H9 (cell line): ENCODE measurements at regions not wholly inside any gene's neighbourhood (a gene's known extent, or its start where the extent isn't known, plus 50 kb on each side); places are given as distances from the start of the nearest gene placed in this dataset.

Experiments used
- DNase-seq: peaks from one replicate; pipeline ENCODE4 v3.0.0-alpha.2; 2017
- H2AFZ ChIP-seq: one replicate; pipeline ENCODE4 v1.6.1; 2013; ENCODE audit warnings: mild to moderate bottlenecking, low read length, control low read depth, moderate library complexity
- H2AK5ac ChIP-seq: 2 replicates; pipeline ENCODE4 v1.6.1; 2013; ENCODE audit warnings: low read length, control low read depth, mixed read lengths; ENCODE audit not compliant: insufficient read length
- H2BK120ac ChIP-seq: one replicate; pipeline ENCODE4 v1.6.1; 2013; ENCODE audit warnings: low read depth, mild to moderate bottlenecking, low read length, control low read depth, inconsistent platforms; ENCODE audit not compliant: poor library complexity, severe bottlenecking
- H2BK12ac ChIP-seq: 2 replicates; pipeline ENCODE4 v1.6.1; 2013; ENCODE audit warnings: low read length, control low read depth, mixed read lengths, low read depth; ENCODE audit not compliant: insufficient read length
- H2BK15ac ChIP-seq: 2 replicates; pipeline ENCODE4 v1.6.1; 2013; ENCODE audit warnings: low read depth, low read length, control low read depth
- H2BK20ac ChIP-seq: one replicate; pipeline ENCODE4 v1.6.1; 2013; ENCODE audit warnings: low read depth, mild to moderate bottlenecking, low read length, control low read depth, inconsistent platforms; ENCODE audit not compliant: poor library complexity, severe bottlenecking
- H2BK5ac ChIP-seq: 2 replicates; pipeline ENCODE4 v1.6.1; 2013; ENCODE audit warnings: low read length, control low read depth, mixed read lengths; ENCODE audit not compliant: insufficient read length
- H3K14ac ChIP-seq: 2 replicates; pipeline ENCODE4 v1.6.1; 2013; ENCODE audit warnings: low read length, control low read depth; ENCODE audit not compliant: insufficient read depth
- H3K18ac ChIP-seq: 2 replicates; pipeline ENCODE4 v1.6.1; 2013; ENCODE audit warnings: low read depth, mild to moderate bottlenecking, mixed read lengths, low read length, control low read depth; ENCODE audit not compliant: insufficient read length
- H3K23ac ChIP-seq: 2 replicates; pipeline ENCODE4 v1.6.1; 2013; ENCODE audit warnings: low read length, control low read depth, mixed read lengths, low read depth; ENCODE audit not compliant: insufficient read length
- H3K23me2 ChIP-seq: 2 replicates; pipeline ENCODE4 v1.6.1; 2013; ENCODE audit warnings: low read depth, mild to moderate bottlenecking, mixed read lengths, low read length, control low read depth; ENCODE audit not compliant: insufficient read length, poor library complexity, severe bottlenecking
- H3K27ac ChIP-seq: 2 replicates; pipeline ENCODE4 v1.5.1; 2013; ENCODE audit warnings: low read length, control low read depth, mixed read lengths, low read depth; ENCODE audit not compliant: insufficient read length
- H3K27me3 ChIP-seq: 2 replicates; pipeline ENCODE4 v1.6.1; 2013; ENCODE audit warnings: low read length, control low read depth, inconsistent platforms; ENCODE audit not compliant: insufficient read depth
- H3K4ac ChIP-seq: 2 replicates; pipeline ENCODE4 v1.6.1; 2013; ENCODE audit warnings: low read depth, mild to moderate bottlenecking, control low read depth, inconsistent platforms, low read length, moderate library complexity
- H3K4me1 ChIP-seq: 2 replicates; pipeline ENCODE4 v1.6.1; 2013; ENCODE audit warnings: low read length, control low read depth, inconsistent platforms; ENCODE audit not compliant: insufficient read depth
- H3K4me2 ChIP-seq: 2 replicates; pipeline ENCODE4 v1.6.1; 2013; ENCODE audit warnings: low read length, control low read depth, mixed read lengths; ENCODE audit not compliant: insufficient read length, insufficient read depth
- H3K56ac ChIP-seq: 2 replicates; pipeline ENCODE4 v1.6.1; 2013; ENCODE audit warnings: low read depth, mild to moderate bottlenecking, mixed read lengths, low read length, control low read depth; ENCODE audit not compliant: insufficient read length
- H3K79me1 ChIP-seq: 2 replicates; pipeline ENCODE4 v1.6.1; 2013; ENCODE audit warnings: low read depth, mild to moderate bottlenecking, moderate library complexity, low read length, control low read depth, inconsistent platforms; ENCODE audit not compliant: insufficient read depth, poor library complexity, severe bottlenecking
- H3K79me2 ChIP-seq: 2 replicates; pipeline ENCODE4 v1.6.1; 2013; ENCODE audit warnings: low read length, control low read depth, inconsistent platforms; ENCODE audit not compliant: insufficient read depth
- H3K9ac ChIP-seq: 2 replicates; pipeline ENCODE4 v1.6.1; 2013; ENCODE audit warnings: low read length, control low read depth, mixed read lengths; ENCODE audit not compliant: insufficient read length; ENCODE audit errors: extremely low read depth
- H3K9me3 ChIP-seq: one replicate; pipeline ENCODE4 v1.6.1; 2013; ENCODE audit warnings: low read depth, low read length, inconsistent platforms; ENCODE audit not compliant: control insufficient read depth
- H3T11ph ChIP-seq: one replicate; pipeline ENCODE4 v1.6.1; 2013; ENCODE audit warnings: mild to moderate bottlenecking, low read length, control low read depth, inconsistent platforms
- H4K20me1 ChIP-seq: one replicate; pipeline ENCODE4 v1.6.1; 2013; ENCODE audit not compliant: control insufficient read depth, insufficient read length, insufficient read depth
- H4K5ac ChIP-seq: 2 replicates; pipeline ENCODE4 v1.6.1; 2013; ENCODE audit warnings: low read depth, mild to moderate bottlenecking, mixed read lengths, low read length, control low read depth; ENCODE audit not compliant: insufficient read length
- H4K8ac ChIP-seq: replicated peaks from 2 replicates; pipeline ENCODE4 v1.6.1; 2013; ENCODE audit warnings: low read length, control low read depth, mixed read lengths, low read depth; ENCODE audit not compliant: insufficient read length
- H4K91ac ChIP-seq: 2 replicates; pipeline ENCODE4 v1.6.1; 2013; ENCODE audit warnings: low read depth, mild to moderate bottlenecking, moderate library complexity, mixed read lengths, low read length, control low read depth; ENCODE audit not compliant: insufficient read length
- H3K27ac Mint-ChIP-seq, 3 experiments: 2 replicates in 2 of 3; 3 replicates in 1 of 3; pipeline ENCODE4 v1.8.0; 2020 to 2021; ENCODE audit warnings: mixed read lengths in 3 of 3, mild to moderate bottlenecking in 1 of 3, moderate library complexity in 1 of 3
- H3K27me3 Mint-ChIP-seq: 2 replicates; pipeline ENCODE4 v1.8.0; 2021; ENCODE audit warnings: low read depth, mild to moderate bottlenecking, moderate library complexity, mixed read lengths
- H3K36me3 Mint-ChIP-seq, 3 experiments: 2 replicates in 2 of 3; 3 replicates in 1 of 3; pipeline ENCODE4 v1.8.0; 2020 to 2021; ENCODE audit warnings: low read depth in 3 of 3, mixed read lengths in 3 of 3; ENCODE audit not compliant: insufficient read depth in 1 of 3
- H3K4me1 Mint-ChIP-seq, 2 experiments: 2 replicates each; pipeline ENCODE4 v1.8.0; 2020; ENCODE audit warnings: mixed read lengths in 2 of 2
- H3K4me3 Mint-ChIP-seq, 2 experiments: 2 replicates in 1 of 2; 3 replicates in 1 of 2; pipeline ENCODE4 v1.8.0; 2020 to 2021; ENCODE audit warnings: mild to moderate bottlenecking in 2 of 2, mixed read lengths in 2 of 2, moderate library complexity in 1 of 2
- H3K9me3 Mint-ChIP-seq, 2 experiments: 2 replicates in 1 of 2; 3 replicates in 1 of 2; pipeline ENCODE4 v1.8.0; 2020; ENCODE audit warnings: mild to moderate bottlenecking in 2 of 2, mixed read lengths in 2 of 2, moderate library complexity in 1 of 2
- WGBS: extraction: QIAGEN DNeasy Blood & Tissue Kit; methylation state at CpG from one replicate; pipeline ENCODE4 v1.1.7; 2013; ENCODE audit warnings: missing lambda C conversion rate, low lambda C conversion rate, mixed read lengths; ENCODE audit not compliant: insufficient read length; ENCODE audit errors: extremely low coverage; 5-methylcytosine and 5-hydroxymethylcytosine counted together
- TF ChIP-seq, protein P1 (sequence below): fragments of 200-600 bp; sonication (generic); conservative IDR thresholded peaks from 3 replicates; pipeline ENCODE4 v1.8.0; 2021; ENCODE audit warnings: antibody characterized with exemption, mild to moderate bottlenecking

- H3K9me3 Mint-ChIP-seq: no peaks in the 10 kb centered on the region
- H3K4me1 Mint-ChIP-seq: peaks cover 13 to 21% of the 10 kb centered on the region in 2 experiments
- no peak overlapping the region for H2AFZ ChIP-seq
- H3K23ac ChIP-seq: no peak overlapping the region
- no peaks in the 10 kb centered on the region; a peak in 1 of 7 replicates for H3K36me3 Mint-ChIP-seq
- H2BK5ac ChIP-seq: no peak overlapping the region
- no peak overlapping the region for H2BK20ac ChIP-seq
- peak; percentile 63 for DNase-seq
- H3K23me2 ChIP-seq: no peaks in the 10 kb centered on the region
- H3K56ac ChIP-seq: no peak overlapping the region
- H4K5ac ChIP-seq: no peak overlapping the region
- H4K20me1 ChIP-seq: no peaks in the 10 kb centered on the region
- H3K27ac Mint-ChIP-seq: no peak overlapping the region; a peak in 1 of 7 replicates
- no peaks in the 10 kb centered on the region for H3K9me3 ChIP-seq
- no peaks in the 10 kb centered on the region for H3K79me2 ChIP-seq
- H3K4ac ChIP-seq: no peak overlapping the region
- no peak overlapping the region for H4K91ac ChIP-seq
- no peak overlapping the region for H3T11ph ChIP-seq
- whole genome bisulfite sequencing: no CpG with 5 or more reads among the region's 17 CpGs
- no peak overlapping the region for H2AK5ac ChIP-seq
- H3K27me3 ChIP-seq: no peaks in the 10 kb centered on the region
- peaks cover 26% of the 10 kb centered on the region for H3K27me3 Mint-ChIP-seq
- no peak overlapping the region for H2BK15ac ChIP-seq
- H2BK120ac ChIP-seq: no peak overlapping the region
- no peak overlapping the region for H3K4me3 Mint-ChIP-seq
- H3K4me2 ChIP-seq: no peak overlapping the region
- no peaks in the 10 kb centered on the region for H3K4me1 ChIP-seq
- TF ChIP-seq, protein P1, sequence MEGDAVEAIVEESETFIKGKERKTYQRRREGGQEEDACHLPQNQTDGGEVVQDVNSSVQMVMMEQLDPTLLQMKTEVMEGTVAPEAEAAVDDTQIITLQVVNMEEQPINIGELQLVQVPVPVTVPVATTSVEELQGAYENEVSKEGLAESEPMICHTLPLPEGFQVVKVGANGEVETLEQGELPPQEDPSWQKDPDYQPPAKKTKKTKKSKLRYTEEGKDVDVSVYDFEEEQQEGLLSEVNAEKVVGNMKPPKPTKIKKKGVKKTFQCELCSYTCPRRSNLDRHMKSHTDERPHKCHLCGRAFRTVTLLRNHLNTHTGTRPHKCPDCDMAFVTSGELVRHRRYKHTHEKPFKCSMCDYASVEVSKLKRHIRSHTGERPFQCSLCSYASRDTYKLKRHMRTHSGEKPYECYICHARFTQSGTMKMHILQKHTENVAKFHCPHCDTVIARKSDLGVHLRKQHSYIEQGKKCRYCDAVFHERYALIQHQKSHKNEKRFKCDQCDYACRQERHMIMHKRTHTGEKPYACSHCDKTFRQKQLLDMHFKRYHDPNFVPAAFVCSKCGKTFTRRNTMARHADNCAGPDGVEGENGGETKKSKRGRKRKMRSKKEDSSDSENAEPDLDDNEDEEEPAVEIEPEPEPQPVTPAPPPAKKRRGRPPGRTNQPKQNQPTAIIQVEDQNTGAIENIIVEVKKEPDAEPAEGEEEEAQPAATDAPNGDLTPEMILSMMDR: peak; percentile 64
- no peak overlapping the region for H3K14ac ChIP-seq
- H3K9ac ChIP-seq: no peak overlapping the region
- no peak overlapping the region for H2BK12ac ChIP-seq
- H4K8ac ChIP-seq: no peak overlapping the region
- H3K79me1 ChIP-seq: no peaks in the 10 kb centered on the region
- H3K27ac ChIP-seq: no peak overlapping the region
- H3K18ac ChIP-seq: no peak overlapping the region
Measured at GRCh38 chr10:83917537-83918506, 221.5 kb upstream of the GHITM start.
